ENCODE measurements at regions not wholly inside any gene's neighbourhood (a gene's known extent, or its start where the extent isn't known, plus 50 kb on each side); places are given as distances from the start of the nearest gene placed in this dataset.

DNA sequence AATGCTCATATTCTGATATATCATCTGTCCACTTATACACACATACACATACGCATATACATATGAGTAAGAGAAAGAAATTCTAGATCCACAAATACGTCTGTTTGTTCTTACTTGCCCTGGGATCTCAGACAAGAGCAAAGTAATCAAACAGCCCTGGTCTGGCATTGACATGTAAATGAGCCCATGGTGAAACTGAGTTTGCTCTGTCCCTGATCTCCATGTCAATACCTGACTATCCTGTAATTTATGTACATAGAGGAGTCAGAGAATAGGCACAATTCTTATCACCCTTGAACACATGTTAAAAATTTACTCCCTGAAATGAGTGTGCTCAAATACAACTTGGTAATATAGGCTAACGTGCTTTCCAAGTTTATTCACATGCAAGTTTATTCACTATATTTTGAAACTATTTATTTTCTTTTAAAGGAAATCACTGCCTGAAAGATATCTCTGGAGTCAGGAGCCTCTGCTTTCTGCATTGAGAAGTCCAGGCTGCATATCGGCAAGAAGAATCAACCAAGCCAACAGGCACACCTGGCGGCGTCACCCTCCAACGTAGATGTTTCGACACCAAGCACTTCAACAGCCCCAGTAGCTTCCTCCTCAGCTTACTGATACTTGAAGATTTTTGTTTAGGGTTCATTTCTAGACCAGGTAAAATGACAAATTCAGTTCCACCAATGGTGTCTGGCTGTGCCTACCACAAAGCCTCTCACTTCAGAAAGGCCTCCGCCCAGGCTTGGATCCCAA is 100.6 kb downstream of the CMPK2 start:
- TF ChIP-seq, protein P1, sequence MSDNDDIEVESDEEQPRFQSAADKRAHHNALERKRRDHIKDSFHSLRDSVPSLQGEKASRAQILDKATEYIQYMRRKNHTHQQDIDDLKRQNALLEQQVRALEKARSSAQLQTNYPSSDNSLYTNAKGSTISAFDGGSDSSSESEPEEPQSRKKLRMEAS (CRISPR knock-in tag; IDR thresholded peaks at IDR 0.05): no peak
- TF ChIP-seq GTF2I (CRISPR knock-in tag; conservative IDR thresholded peaks at IDR 0.05): no peak
- TF ChIP-seq, protein P2, sequence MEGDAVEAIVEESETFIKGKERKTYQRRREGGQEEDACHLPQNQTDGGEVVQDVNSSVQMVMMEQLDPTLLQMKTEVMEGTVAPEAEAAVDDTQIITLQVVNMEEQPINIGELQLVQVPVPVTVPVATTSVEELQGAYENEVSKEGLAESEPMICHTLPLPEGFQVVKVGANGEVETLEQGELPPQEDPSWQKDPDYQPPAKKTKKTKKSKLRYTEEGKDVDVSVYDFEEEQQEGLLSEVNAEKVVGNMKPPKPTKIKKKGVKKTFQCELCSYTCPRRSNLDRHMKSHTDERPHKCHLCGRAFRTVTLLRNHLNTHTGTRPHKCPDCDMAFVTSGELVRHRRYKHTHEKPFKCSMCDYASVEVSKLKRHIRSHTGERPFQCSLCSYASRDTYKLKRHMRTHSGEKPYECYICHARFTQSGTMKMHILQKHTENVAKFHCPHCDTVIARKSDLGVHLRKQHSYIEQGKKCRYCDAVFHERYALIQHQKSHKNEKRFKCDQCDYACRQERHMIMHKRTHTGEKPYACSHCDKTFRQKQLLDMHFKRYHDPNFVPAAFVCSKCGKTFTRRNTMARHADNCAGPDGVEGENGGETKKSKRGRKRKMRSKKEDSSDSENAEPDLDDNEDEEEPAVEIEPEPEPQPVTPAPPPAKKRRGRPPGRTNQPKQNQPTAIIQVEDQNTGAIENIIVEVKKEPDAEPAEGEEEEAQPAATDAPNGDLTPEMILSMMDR (IDR thresholded peaks at IDR 0.05): no peak
- TF ChIP-seq SP1 (CRISPR knock-in tag; conservative IDR thresholded peaks at IDR 0.05): no peak
- TF ChIP-seq EMX1 (CRISPR knock-in tag; IDR thresholded peaks at IDR 0.05): no peak
- TF ChIP-seq, protein P3, sequence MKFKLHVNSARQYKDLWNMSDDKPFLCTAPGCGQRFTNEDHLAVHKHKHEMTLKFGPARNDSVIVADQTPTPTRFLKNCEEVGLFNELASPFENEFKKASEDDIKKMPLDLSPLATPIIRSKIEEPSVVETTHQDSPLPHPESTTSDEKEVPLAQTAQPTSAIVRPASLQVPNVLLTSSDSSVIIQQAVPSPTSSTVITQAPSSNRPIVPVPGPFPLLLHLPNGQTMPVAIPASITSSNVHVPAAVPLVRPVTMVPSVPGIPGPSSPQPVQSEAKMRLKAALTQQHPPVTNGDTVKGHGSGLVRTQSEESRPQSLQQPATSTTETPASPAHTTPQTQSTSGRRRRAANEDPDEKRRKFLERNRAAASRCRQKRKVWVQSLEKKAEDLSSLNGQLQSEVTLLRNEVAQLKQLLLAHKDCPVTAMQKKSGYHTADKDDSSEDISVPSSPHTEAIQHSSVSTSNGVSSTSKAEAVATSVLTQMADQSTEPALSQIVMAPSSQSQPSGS (CRISPR knock-in tag; IDR thresholded peaks at IDR 0.05; ENCODE audit: borderline replicate concordance, low read depth): no peak
- TF ChIP-seq ZNF317 (CRISPR knock-in tag; IDR thresholded peaks at IDR 0.05; ENCODE audit: borderline replicate concordance, low read depth): no peak
- TF ChIP-seq ETV6 (CRISPR knock-in tag; IDR thresholded peaks at IDR 0.05): no peak
- TF ChIP-seq JUN (CRISPR knock-in tag; IDR thresholded peaks at IDR 0.05): no peak
- TF ChIP-seq TCF7 (CRISPR knock-in tag; IDR thresholded peaks at IDR 0.05; ENCODE audit: low read depth): no peak
- TF ChIP-seq, protein P4, sequence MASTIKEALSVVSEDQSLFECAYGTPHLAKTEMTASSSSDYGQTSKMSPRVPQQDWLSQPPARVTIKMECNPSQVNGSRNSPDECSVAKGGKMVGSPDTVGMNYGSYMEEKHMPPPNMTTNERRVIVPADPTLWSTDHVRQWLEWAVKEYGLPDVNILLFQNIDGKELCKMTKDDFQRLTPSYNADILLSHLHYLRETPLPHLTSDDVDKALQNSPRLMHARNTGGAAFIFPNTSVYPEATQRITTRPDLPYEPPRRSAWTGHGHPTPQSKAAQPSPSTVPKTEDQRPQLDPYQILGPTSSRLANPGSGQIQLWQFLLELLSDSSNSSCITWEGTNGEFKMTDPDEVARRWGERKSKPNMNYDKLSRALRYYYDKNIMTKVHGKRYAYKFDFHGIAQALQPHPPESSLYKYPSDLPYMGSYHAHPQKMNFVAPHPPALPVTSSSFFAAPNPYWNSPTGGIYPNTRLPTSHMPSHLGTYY (CRISPR knock-in tag; IDR thresholded peaks at IDR 0.05): no peak
- TF ChIP-seq, protein P5, sequence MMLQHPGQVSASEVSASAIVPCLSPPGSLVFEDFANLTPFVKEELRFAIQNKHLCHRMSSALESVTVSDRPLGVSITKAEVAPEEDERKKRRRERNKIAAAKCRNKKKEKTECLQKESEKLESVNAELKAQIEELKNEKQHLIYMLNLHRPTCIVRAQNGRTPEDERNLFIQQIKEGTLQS (CRISPR knock-in tag; conservative IDR thresholded peaks at IDR 0.05): no peak
- TF ChIP-seq GABPB1 (CRISPR knock-in tag; IDR thresholded peaks at IDR 0.05): no peak

All from WTC11 (cell line).